Mucosa of descending colon (tissue), 3 donors: ENCODE measurements at regions not wholly inside any gene's neighbourhood (a gene's known extent, or its start where the extent isn't known, plus 50 kb on each side); places are given as distances from the start of the nearest gene placed in this dataset.

ENCODE experiments used
- ATAC-seq: fragments of 200-7000 bp; cut with Tn5 transposase; one replicate; pipeline ENCODE4 v1.9.1; 2020; ENCODE audit warnings: mild to moderate bottlenecking, moderate library complexity
- DNase-seq, 3 donors: peaks; one replicate each; pipeline ENCODE4 v3.0.0-alpha.2; 2020
- H3K36me3 ChIP-seq: fragments of 200-600 bp; one replicate; pipeline ENCODE4 v1.8.0; 2021; ENCODE audit warnings: low read depth, mild to moderate bottlenecking
- H3K4me1 ChIP-seq: fragments of 200-600 bp; one replicate; pipeline ENCODE4 v1.8.0; 2021; ENCODE audit warnings: low read depth, mild to moderate bottlenecking
- H3K4me3 ChIP-seq: fragments of 200-600 bp; one replicate; pipeline ENCODE4 v1.8.0; 2021; ENCODE audit warnings: mild to moderate bottlenecking
- H3K9me3 ChIP-seq: fragments of 200-600 bp; one replicate; pipeline ENCODE4 v1.8.0; 2021; ENCODE audit warnings: mild to moderate bottlenecking
- CTCF ChIP-seq: fragments of 200-600 bp; IDR thresholded peaks from one replicate; pipeline ENCODE4 v1.8.0; 2022; ENCODE audit warnings: antibody characterized with exemption, mild to moderate bottlenecking
- intact Hi-C, 2 donors: fragments of 100-400 bp; cut with DNase I in 1 of 2; cut with micrococcal nuclease in 1 of 2; formaldehyde crosslinking; loops; one replicate each; pipeline versions ENCODE4 v1.11.0 to v1.11.1; 2022; cut with DNase I, micrococcal nuclease
- donor health status: DM: no; HTN: no; CAD: no; lungs with moderate emphysema.
- donor health status: DM: no; HTN: no; CAD: no.
- donor health status: DM: no; HTN: yes; CAD: no.

- TF ChIP-seq CTCF = no peak
- no peak overlapping the region for H3K4me3 ChIP-seq
- H3K9me3 ChIP-seq = no peaks in the 10 kb centered on the region
- no peaks in the 10 kb centered on the region for H3K36me3 ChIP-seq
- peaks cover 8% of the 10 kb centered on the region for H3K4me1 ChIP-seq
- ATAC-seq (peak; percentile 21), DNase-seq (no peak)
- intact Hi-C loops = no loop called here
These were observed 61.4 kb upstream of the HMCN1 start for GRCh38 chr1:185672719-185673360.

DNA sequence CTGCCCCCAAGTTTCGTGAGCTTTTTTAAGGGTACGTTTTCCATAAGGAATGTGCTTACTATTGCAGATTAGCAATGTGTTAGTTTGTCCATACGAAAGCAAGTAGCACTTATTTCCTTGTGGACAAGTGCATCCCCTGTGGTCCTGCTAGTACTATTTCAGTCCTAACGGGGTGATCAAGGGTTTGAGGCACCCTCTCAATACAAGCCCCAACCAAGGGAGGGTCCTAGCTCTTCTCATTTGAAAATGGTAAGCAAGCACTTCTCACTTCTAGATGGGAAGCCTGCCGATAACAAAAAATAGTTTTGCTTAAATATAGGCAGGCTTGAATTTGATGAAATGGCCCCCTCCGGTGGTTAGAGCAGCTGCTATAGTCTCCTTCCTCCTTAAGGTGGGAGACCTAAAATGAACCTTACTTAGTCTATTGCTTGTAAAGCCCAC is 64.0 kb upstream of the HMCN1 start:
- Histone ChIP-seq H3K36me3 (no peaks in the 10 kb centered on the region), H3K9me3 (no peaks in the 10 kb centered on the region), H3K4me1 (peaks cover under 1% of the 10 kb centered on the region), H3K4me3 (no peak overlapping the region)
- intact Hi-C loops = no loop called here
- TF ChIP-seq CTCF = peak; percentile 20
- DNase-seq = peak in 1 of 3 donors; percentile 75
- ATAC-seq = peak; percentile 56

GRCh38 chr1:185668013-185668412 is 66.2 kb upstream of the HMCN1 start:
- ATAC-seq (peak; percentile 19), DNase-seq (no peak)
- no peaks in the 10 kb centered on the region for H3K9me3 ChIP-seq
- TF ChIP-seq CTCF = no peak
- no peaks in the 10 kb centered on the region for H3K36me3 ChIP-seq
- intact Hi-C loops = no loop called here
- no peak overlapping the region for H3K4me3 ChIP-seq
- H3K4me1 ChIP-seq = no peaks in the 10 kb centered on the region

DNA sequence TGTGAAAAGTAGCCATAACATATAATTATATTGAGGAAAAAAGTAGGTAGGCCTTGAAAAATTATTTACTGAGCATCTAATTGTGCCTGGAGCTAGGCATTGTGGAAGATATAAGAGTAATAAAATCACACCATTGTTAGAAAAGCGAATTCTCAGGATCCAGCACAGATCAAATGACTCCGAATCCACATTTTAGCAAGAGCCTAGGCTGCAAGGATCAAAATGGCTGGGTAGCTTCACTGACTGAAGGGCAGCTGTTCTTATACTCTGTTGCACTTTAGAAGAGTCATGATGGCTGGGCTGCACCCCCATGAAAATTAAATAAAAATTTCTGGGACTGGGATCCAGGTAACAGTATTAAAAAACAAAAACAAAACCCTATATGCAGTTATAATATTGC is 67.6 kb upstream of the HMCN1 start:
- intact Hi-C loops = no loop called here
- no peak for ATAC-seq

GRCh38 chr1:185663771-185664296 is 70.4 kb upstream of the HMCN1 start:
- intact Hi-C loops = no loop called here
- DNase-seq (no peak), ATAC-seq (peak; percentile 60)
- Histone ChIP-seq H3K36me3 (no peaks in the 10 kb centered on the region), H3K9me3 (no peaks in the 10 kb centered on the region), H3K4me1 (no peaks in the 10 kb centered on the region), H3K4me3 (no peak overlapping the region)
- no peak for TF ChIP-seq CTCF

More for the DNA sequence above, 67.6 kb upstream of the HMCN1 start:
- Histone ChIP-seq H3K4me1 (no peaks in the 10 kb centered on the region), H3K36me3 (no peaks in the 10 kb centered on the region), H3K4me3 (no peak overlapping the region), H3K9me3 (no peaks in the 10 kb centered on the region)
- TF ChIP-seq CTCF = no peak
- DNase-seq = no peak
